A549 (cell line): ENCODE measurements at regions not wholly inside any gene's neighbourhood (a gene's known extent, or its start where the extent isn't known, plus 50 kb on each side); places are given as distances from the start of the nearest gene placed in this dataset.

Source experiments
- ESRRA ChIP-seq: fragments of 150-350 bp; IDR thresholded peaks from 2 replicates; pipeline ENCODE4 v1.6.1; 2014; ENCODE audit warnings: mild to moderate bottlenecking, low read length, borderline replicate concordance
- TF ChIP-seq, protein P1 (sequence below): fragments of >200 bp; sonication (Bioruptor Twin); formaldehyde crosslinking; IDR thresholded peaks from 3 replicates; pipeline ENCODE4 v1.6.1; 2016
- TF ChIP-seq, protein P2 (sequence below): fragments of >200 bp; sonication (Bioruptor Twin); formaldehyde crosslinking; IDR thresholded peaks from 3 replicates; pipeline ENCODE4 v1.5.1; 2016

DNA sequence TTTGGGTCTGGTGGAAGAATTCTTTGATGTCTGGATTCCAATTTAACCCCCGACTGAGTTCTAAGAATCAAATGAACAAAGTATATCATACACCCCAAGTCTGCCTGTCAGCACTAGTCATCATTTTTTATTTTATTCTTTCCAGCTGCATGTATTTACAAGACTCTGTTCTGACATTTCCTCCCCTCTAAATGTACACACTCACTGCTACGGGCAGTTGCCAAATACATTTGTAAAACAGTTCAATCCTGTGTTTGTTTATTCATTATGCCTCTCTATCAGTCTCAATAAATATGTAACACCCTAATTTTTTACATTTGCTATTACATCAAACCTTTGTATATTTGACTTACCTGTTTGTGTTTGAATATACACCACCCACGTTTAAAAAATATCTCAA lies 422.3 kb upstream of the PSMD7 start:
- TF ChIP-seq, protein P1, sequence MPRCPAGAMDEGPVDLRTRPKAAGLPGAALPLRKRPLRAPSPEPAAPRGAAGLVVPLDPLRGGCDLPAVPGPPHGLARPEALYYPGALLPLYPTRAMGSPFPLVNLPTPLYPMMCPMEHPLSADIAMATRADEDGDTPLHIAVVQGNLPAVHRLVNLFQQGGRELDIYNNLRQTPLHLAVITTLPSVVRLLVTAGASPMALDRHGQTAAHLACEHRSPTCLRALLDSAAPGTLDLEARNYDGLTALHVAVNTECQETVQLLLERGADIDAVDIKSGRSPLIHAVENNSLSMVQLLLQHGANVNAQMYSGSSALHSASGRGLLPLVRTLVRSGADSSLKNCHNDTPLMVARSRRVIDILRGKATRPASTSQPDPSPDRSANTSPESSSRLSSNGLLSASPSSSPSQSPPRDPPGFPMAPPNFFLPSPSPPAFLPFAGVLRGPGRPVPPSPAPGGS = no peak
- no peak for TF ChIP-seq ESRRA
- TF ChIP-seq, protein P2, sequence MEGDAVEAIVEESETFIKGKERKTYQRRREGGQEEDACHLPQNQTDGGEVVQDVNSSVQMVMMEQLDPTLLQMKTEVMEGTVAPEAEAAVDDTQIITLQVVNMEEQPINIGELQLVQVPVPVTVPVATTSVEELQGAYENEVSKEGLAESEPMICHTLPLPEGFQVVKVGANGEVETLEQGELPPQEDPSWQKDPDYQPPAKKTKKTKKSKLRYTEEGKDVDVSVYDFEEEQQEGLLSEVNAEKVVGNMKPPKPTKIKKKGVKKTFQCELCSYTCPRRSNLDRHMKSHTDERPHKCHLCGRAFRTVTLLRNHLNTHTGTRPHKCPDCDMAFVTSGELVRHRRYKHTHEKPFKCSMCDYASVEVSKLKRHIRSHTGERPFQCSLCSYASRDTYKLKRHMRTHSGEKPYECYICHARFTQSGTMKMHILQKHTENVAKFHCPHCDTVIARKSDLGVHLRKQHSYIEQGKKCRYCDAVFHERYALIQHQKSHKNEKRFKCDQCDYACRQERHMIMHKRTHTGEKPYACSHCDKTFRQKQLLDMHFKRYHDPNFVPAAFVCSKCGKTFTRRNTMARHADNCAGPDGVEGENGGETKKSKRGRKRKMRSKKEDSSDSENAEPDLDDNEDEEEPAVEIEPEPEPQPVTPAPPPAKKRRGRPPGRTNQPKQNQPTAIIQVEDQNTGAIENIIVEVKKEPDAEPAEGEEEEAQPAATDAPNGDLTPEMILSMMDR = no peak
